Retinal pigment epithelial cell (primary cell): ENCODE measurements at regions not wholly inside any gene's neighbourhood (a gene's known extent, or its start where the extent isn't known, plus 50 kb on each side); places are given as distances from the start of the nearest gene placed in this dataset.

Experiments used
- DNase-seq: peaks from one replicate; pipeline ENCODE4 v3.0.0-alpha.2; 2010; ENCODE audit warnings: low read depth
- H3K4me3 ChIP-seq: 2 replicates; pipeline ENCODE4 v1.5.1; 2011; ENCODE audit warnings: mild to moderate bottlenecking, low read length, control low read depth, moderate library complexity
- CTCF ChIP-seq: conservative IDR thresholded peaks from 2 replicates; pipeline ENCODE4 v1.5.1; 2011; ENCODE audit warnings: low read depth, low read length, control low read depth, inconsistent platforms

GRCh38 chr2:34373586-34374233, 774.6 kb upstream of the FAM98A start:
- H3K4me3 ChIP-seq, result no peak overlapping the region
- TF ChIP-seq CTCF, result no peak
- no peak for DNase-seq

GRCh38 chr2:34372967-34373366, 773.9 kb upstream of the FAM98A start:
- no peak overlapping the region for H3K4me3 ChIP-seq
- no peak for TF ChIP-seq CTCF
- no peak for DNase-seq

GRCh38 chr2:34371711-34372110, 772.6 kb upstream of the FAM98A start:
- no peak for TF ChIP-seq CTCF
- H3K4me3 ChIP-seq, result no peak overlapping the region
- DNase-seq, result no peak

- TF ChIP-seq CTCF, result no peak
- DNase-seq, result no peak
- no peak overlapping the region for H3K4me3 ChIP-seq
Observed at GRCh38 chr2:34368304-34368703, 769.2 kb upstream of the FAM98A start.

- TF ChIP-seq CTCF, result peak; percentile 32
- DNase-seq, result peak; percentile 24
Observed at GRCh38 chr2:34365932-34366331, 766.8 kb upstream of the FAM98A start.

GRCh38 chr2:34365512-34365911, 766.4 kb upstream of the FAM98A start:
- H3K4me3 ChIP-seq, result no peak overlapping the region
- DNase-seq, result no peak
- TF ChIP-seq CTCF, result no peak

More at GRCh38 chr2:34365932-34366331, 766.8 kb upstream of the FAM98A start:
- H3K4me3 ChIP-seq, result no peak overlapping the region

- no peak for DNase-seq
- TF ChIP-seq CTCF, result no peak
- no peak overlapping the region for H3K4me3 ChIP-seq
Observed at GRCh38 chr2:34353509-34354113, 754.5 kb upstream of the FAM98A start.
